ENCODE measurements at regions not wholly inside any gene's neighbourhood (a gene's known extent, or its start where the extent isn't known, plus 50 kb on each side); places are given as distances from the start of the nearest gene placed in this dataset.

DNA sequence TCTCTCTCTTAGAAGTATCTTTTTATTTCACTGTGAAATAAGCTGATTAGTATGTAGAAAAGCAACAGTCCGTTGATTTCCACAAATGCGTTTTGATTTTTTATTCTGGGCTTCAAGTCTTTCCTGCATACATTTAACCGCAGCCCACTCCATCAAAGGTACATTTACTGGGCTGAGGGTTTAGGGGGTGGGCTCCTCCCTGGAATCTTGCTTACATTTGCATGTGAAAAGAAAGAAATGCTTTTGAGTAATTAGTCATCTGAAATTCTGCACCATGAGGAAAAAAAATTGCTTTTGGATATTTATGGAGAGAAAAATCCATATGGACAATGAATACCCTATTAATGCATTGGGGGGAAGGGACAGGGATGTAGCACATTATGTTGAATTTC, 178.3 kb upstream of the MCHR2 start:
- TF ChIP-seq, protein P1, sequence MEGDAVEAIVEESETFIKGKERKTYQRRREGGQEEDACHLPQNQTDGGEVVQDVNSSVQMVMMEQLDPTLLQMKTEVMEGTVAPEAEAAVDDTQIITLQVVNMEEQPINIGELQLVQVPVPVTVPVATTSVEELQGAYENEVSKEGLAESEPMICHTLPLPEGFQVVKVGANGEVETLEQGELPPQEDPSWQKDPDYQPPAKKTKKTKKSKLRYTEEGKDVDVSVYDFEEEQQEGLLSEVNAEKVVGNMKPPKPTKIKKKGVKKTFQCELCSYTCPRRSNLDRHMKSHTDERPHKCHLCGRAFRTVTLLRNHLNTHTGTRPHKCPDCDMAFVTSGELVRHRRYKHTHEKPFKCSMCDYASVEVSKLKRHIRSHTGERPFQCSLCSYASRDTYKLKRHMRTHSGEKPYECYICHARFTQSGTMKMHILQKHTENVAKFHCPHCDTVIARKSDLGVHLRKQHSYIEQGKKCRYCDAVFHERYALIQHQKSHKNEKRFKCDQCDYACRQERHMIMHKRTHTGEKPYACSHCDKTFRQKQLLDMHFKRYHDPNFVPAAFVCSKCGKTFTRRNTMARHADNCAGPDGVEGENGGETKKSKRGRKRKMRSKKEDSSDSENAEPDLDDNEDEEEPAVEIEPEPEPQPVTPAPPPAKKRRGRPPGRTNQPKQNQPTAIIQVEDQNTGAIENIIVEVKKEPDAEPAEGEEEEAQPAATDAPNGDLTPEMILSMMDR (IDR thresholded peaks at IDR 0.05; ENCODE audit: insufficient read depth, low read length), result no peak
- TF ChIP-seq POLR2AphosphoS5 (IDR thresholded peaks at IDR 0.05; ENCODE audit: low read depth), result no peak
- TF ChIP-seq GABPA (IDR thresholded peaks at IDR 0.05; ENCODE audit: low read depth), result no peak

All from HL-60 (cell line).